ENCODE measurements at regions not wholly inside any gene's neighbourhood (a gene's known extent, or its start where the extent isn't known, plus 50 kb on each side); places are given as distances from the start of the nearest gene placed in this dataset.

- Histone ChIP-seq H3K4me3 (ENCODE audit: low read length in 2 of 2) (no peak overlapping the region), H3K27me3 (ENCODE audit: control insufficient read depth in 1 of 2, insufficient read depth in 2 of 2, low read length in 2 of 2) (no peaks in the 10 kb centered on the region), H3K27ac (ENCODE audit: low read length) (no peak overlapping the region), H3K4me1 (ENCODE audit: control insufficient read depth, insufficient read depth, low read length) (no peaks in the 10 kb centered on the region), H3K36me3 (ENCODE audit: control insufficient read depth in 2 of 2, insufficient read depth in 2 of 2, low read length in 2 of 2) (no peaks in the 10 kb centered on the region), H3K9ac (ENCODE audit: low read length in 2 of 2) (no peak overlapping the region), H3K9me3 (ENCODE audit: control insufficient read depth in 2 of 2, low read length in 2 of 2) (no peaks in the 10 kb centered on the region)
Measured at GRCh38 chr13:83499286-83499685, 383.0 kb downstream of the SLITRK1 start.

- Histone ChIP-seq H3K4me3 (ENCODE audit: low read length in 2 of 2) (no peak overlapping the region), H3K27me3 (ENCODE audit: control insufficient read depth in 1 of 2, insufficient read depth in 2 of 2, low read length in 2 of 2) (no peaks in the 10 kb centered on the region), H3K36me3 (ENCODE audit: control insufficient read depth in 2 of 2, insufficient read depth in 2 of 2, low read length in 2 of 2) (no peaks in the 10 kb centered on the region)
Measured at GRCh38 chr13:83498481-83499190, 383.6 kb downstream of the SLITRK1 start.

GRCh38 chr13:83498045-83498444, 384.2 kb downstream of the SLITRK1 start:
- no peaks in the 10 kb centered on the region for H3K4me1 ChIP-seq (ENCODE audit: control insufficient read depth, insufficient read depth, low read length)
- no peak overlapping the region for H3K9ac ChIP-seq (ENCODE audit: low read length in 2 of 2)
- H3K36me3 ChIP-seq (ENCODE audit: control insufficient read depth in 2 of 2, insufficient read depth in 2 of 2, low read length in 2 of 2) = no peaks in the 10 kb centered on the region
- H3K27me3 ChIP-seq (ENCODE audit: control insufficient read depth in 1 of 2, insufficient read depth in 2 of 2, low read length in 2 of 2) = no peaks in the 10 kb centered on the region
- H3K4me3 ChIP-seq (ENCODE audit: low read length in 2 of 2) = no peak overlapping the region
- H3K27ac ChIP-seq (ENCODE audit: low read length) = no peak overlapping the region
- no peaks in the 10 kb centered on the region for H3K9me3 ChIP-seq (ENCODE audit: control insufficient read depth in 2 of 2, low read length in 2 of 2)

More at GRCh38 chr13:83498481-83499190, 383.6 kb downstream of the SLITRK1 start:
- no peaks in the 10 kb centered on the region for H3K4me1 ChIP-seq (ENCODE audit: control insufficient read depth, insufficient read depth, low read length)
- H3K9ac ChIP-seq (ENCODE audit: low read length in 2 of 2) = no peak overlapping the region
- H3K9me3 ChIP-seq (ENCODE audit: control insufficient read depth in 2 of 2, low read length in 2 of 2) = no peaks in the 10 kb centered on the region
- H3K27ac ChIP-seq (ENCODE audit: low read length) = no peak overlapping the region

GRCh38 chr13:83496501-83496900, 385.8 kb downstream of the SLITRK1 start:
- Histone ChIP-seq H3K9me3 (ENCODE audit: control insufficient read depth in 2 of 2, low read length in 2 of 2) (no peaks in the 10 kb centered on the region), H3K27ac (ENCODE audit: low read length) (no peak overlapping the region), H3K4me1 (ENCODE audit: control insufficient read depth, insufficient read depth, low read length) (no peaks in the 10 kb centered on the region), H3K9ac (ENCODE audit: low read length in 2 of 2) (no peak overlapping the region), H3K36me3 (ENCODE audit: control insufficient read depth in 2 of 2, insufficient read depth in 2 of 2, low read length in 2 of 2) (no peaks in the 10 kb centered on the region), H3K27me3 (ENCODE audit: control insufficient read depth in 1 of 2, insufficient read depth in 2 of 2, low read length in 2 of 2) (no peaks in the 10 kb centered on the region), H3K4me3 (ENCODE audit: low read length in 2 of 2) (no peak overlapping the region)

- H3K27ac ChIP-seq (ENCODE audit: low read length) = no peak overlapping the region
- H3K9ac ChIP-seq (ENCODE audit: low read length in 2 of 2) = no peak overlapping the region
- H3K27me3 ChIP-seq (ENCODE audit: control insufficient read depth in 1 of 2, insufficient read depth in 2 of 2, low read length in 2 of 2) = no peaks in the 10 kb centered on the region
- H3K4me1 ChIP-seq (ENCODE audit: control insufficient read depth, insufficient read depth, low read length) = no peaks in the 10 kb centered on the region
- no peaks in the 10 kb centered on the region for H3K9me3 ChIP-seq (ENCODE audit: control insufficient read depth in 2 of 2, low read length in 2 of 2)
- H3K36me3 ChIP-seq (ENCODE audit: control insufficient read depth in 2 of 2, insufficient read depth in 2 of 2, low read length in 2 of 2) = no peaks in the 10 kb centered on the region
- H3K4me3 ChIP-seq (ENCODE audit: low read length in 2 of 2) = no peak overlapping the region
Measured at GRCh38 chr13:83485101-83485500, 397.2 kb downstream of the SLITRK1 start.

GRCh38 chr13:83471011-83471410, 411.3 kb downstream of the SLITRK1 start:
- Histone ChIP-seq H3K27me3 (ENCODE audit: control insufficient read depth in 1 of 2, insufficient read depth in 2 of 2, low read length in 2 of 2) (no peaks in the 10 kb centered on the region), H3K9ac (ENCODE audit: low read length in 2 of 2) (no peak overlapping the region), H3K9me3 (ENCODE audit: control insufficient read depth in 2 of 2, low read length in 2 of 2) (no peaks in the 10 kb centered on the region), H3K27ac (ENCODE audit: low read length) (no peak overlapping the region), H3K4me3 (ENCODE audit: low read length in 2 of 2) (no peak overlapping the region), H3K36me3 (ENCODE audit: control insufficient read depth in 2 of 2, insufficient read depth in 2 of 2, low read length in 2 of 2) (no peaks in the 10 kb centered on the region), H3K4me1 (ENCODE audit: control insufficient read depth, insufficient read depth, low read length) (no peaks in the 10 kb centered on the region)

- Histone ChIP-seq H3K36me3 (ENCODE audit: control insufficient read depth in 2 of 2, insufficient read depth in 2 of 2, low read length in 2 of 2) (no peaks in the 10 kb centered on the region), H3K4me3 (ENCODE audit: low read length in 2 of 2) (no peak overlapping the region), H3K27ac (ENCODE audit: low read length) (no peak overlapping the region), H3K9me3 (ENCODE audit: control insufficient read depth in 2 of 2, low read length in 2 of 2) (no peaks in the 10 kb centered on the region), H3K4me1 (ENCODE audit: control insufficient read depth, insufficient read depth, low read length) (no peaks in the 10 kb centered on the region), H3K27me3 (ENCODE audit: control insufficient read depth in 1 of 2, insufficient read depth in 2 of 2, low read length in 2 of 2) (no peaks in the 10 kb centered on the region), H3K9ac (ENCODE audit: low read length in 2 of 2) (no peak overlapping the region)
Measured at GRCh38 chr13:83470133-83470797, 412.0 kb downstream of the SLITRK1 start.

- no peaks in the 10 kb centered on the region for H3K36me3 ChIP-seq (ENCODE audit: control insufficient read depth in 2 of 2, insufficient read depth in 2 of 2, low read length in 2 of 2)
Measured at GRCh38 chr13:83453723-83454122, 428.6 kb downstream of the SLITRK1 start.

GRCh38 chr13:83453300-83453699, 429.0 kb downstream of the SLITRK1 start:
- H3K9ac ChIP-seq (ENCODE audit: low read length in 2 of 2) = no peak overlapping the region
- H3K27me3 ChIP-seq (ENCODE audit: control insufficient read depth in 1 of 2, insufficient read depth in 2 of 2, low read length in 2 of 2) = no peaks in the 10 kb centered on the region
- H3K36me3 ChIP-seq (ENCODE audit: control insufficient read depth in 2 of 2, insufficient read depth in 2 of 2, low read length in 2 of 2) = no peaks in the 10 kb centered on the region
- H3K4me1 ChIP-seq (ENCODE audit: control insufficient read depth, insufficient read depth, low read length) = no peaks in the 10 kb centered on the region
- no peak overlapping the region for H3K27ac ChIP-seq (ENCODE audit: low read length)
- no peaks in the 10 kb centered on the region for H3K9me3 ChIP-seq (ENCODE audit: control insufficient read depth in 2 of 2, low read length in 2 of 2)
- H3K4me3 ChIP-seq (ENCODE audit: low read length in 2 of 2) = no peak overlapping the region

More at GRCh38 chr13:83453723-83454122, 428.6 kb downstream of the SLITRK1 start:
- Histone ChIP-seq H3K27ac (ENCODE audit: low read length) (no peak overlapping the region), H3K27me3 (ENCODE audit: control insufficient read depth in 1 of 2, insufficient read depth in 2 of 2, low read length in 2 of 2) (no peaks in the 10 kb centered on the region), H3K4me3 (ENCODE audit: low read length in 2 of 2) (no peak overlapping the region), H3K9me3 (ENCODE audit: control insufficient read depth in 2 of 2, low read length in 2 of 2) (no peaks in the 10 kb centered on the region), H3K4me1 (ENCODE audit: control insufficient read depth, insufficient read depth, low read length) (no peaks in the 10 kb centered on the region), H3K9ac (ENCODE audit: low read length in 2 of 2) (no peak overlapping the region)

GRCh38 chr13:83452292-83452950, 429.9 kb downstream of the SLITRK1 start:
- no peak overlapping the region for H3K27ac ChIP-seq (ENCODE audit: low read length)

GRCh38 chr13:83450591-83450990, 431.7 kb downstream of the SLITRK1 start:
- no peak overlapping the region for H3K4me3 ChIP-seq (ENCODE audit: low read length in 2 of 2)
- H3K36me3 ChIP-seq (ENCODE audit: control insufficient read depth in 2 of 2, insufficient read depth in 2 of 2, low read length in 2 of 2) = no peaks in the 10 kb centered on the region
- no peaks in the 10 kb centered on the region for H3K27me3 ChIP-seq (ENCODE audit: control insufficient read depth in 1 of 2, insufficient read depth in 2 of 2, low read length in 2 of 2)
- H3K27ac ChIP-seq (ENCODE audit: low read length) = no peak overlapping the region
- H3K4me1 ChIP-seq (ENCODE audit: control insufficient read depth, insufficient read depth, low read length) = no peaks in the 10 kb centered on the region
- no peak overlapping the region for H3K9ac ChIP-seq (ENCODE audit: low read length in 2 of 2)
- H3K9me3 ChIP-seq (ENCODE audit: control insufficient read depth in 2 of 2, low read length in 2 of 2) = no peaks in the 10 kb centered on the region

More at GRCh38 chr13:83452292-83452950, 429.9 kb downstream of the SLITRK1 start:
- Histone ChIP-seq H3K4me3 (ENCODE audit: low read length in 2 of 2) (no peak overlapping the region), H3K4me1 (ENCODE audit: control insufficient read depth, insufficient read depth, low read length) (no peaks in the 10 kb centered on the region), H3K27me3 (ENCODE audit: control insufficient read depth in 1 of 2, insufficient read depth in 2 of 2, low read length in 2 of 2) (no peaks in the 10 kb centered on the region), H3K36me3 (ENCODE audit: control insufficient read depth in 2 of 2, insufficient read depth in 2 of 2, low read length in 2 of 2) (no peaks in the 10 kb centered on the region), H3K9me3 (ENCODE audit: control insufficient read depth in 2 of 2, low read length in 2 of 2) (no peaks in the 10 kb centered on the region), H3K9ac (ENCODE audit: low read length in 2 of 2) (no peak overlapping the region)

All from stomach smooth muscle (tissue), 2 donors.